Endothelial cell of umbilical vein (primary cell): ENCODE measurements at regions not wholly inside any gene's neighbourhood (a gene's known extent, or its start where the extent isn't known, plus 50 kb on each side); places are given as distances from the start of the nearest gene placed in this dataset.

Source experiments
- BruUV-seq: library from RNA; stranded (reverse); fragments of 400-500 nt; replicated peaks from 2 replicates; lab custom pipeline; 2021; lab: Mats Ljungman, UMichigan
- CTCF ChIA-PET: fragments of 300-600, 350-600 bp; sonication (Branson Sonifier 250); formaldehyde crosslinking; loops from one replicate; lab custom pipeline; 2021; ENCODE audit warnings: antibody characterized with exemption, inconsistent platforms; lab: Charles Lee
- POLR2A ChIA-PET: fragments of 300-600, 350-600 bp; sonication (Branson Sonifier 250); formaldehyde crosslinking; loops from one replicate; lab custom pipeline; 2021; ENCODE audit warnings: antibody characterized with exemption, inconsistent platforms; lab: Charles Lee
- DNase-seq: peaks from one replicate; pipeline ENCODE4 v3.0.0-alpha.2; 2011; ENCODE audit warnings: low read depth, low spot score
- FAIRE-seq: peaks from 2 replicates; lab custom pipeline; 2011; peaks lifted over from hg19 to GRCh38; lab: Jason Lieb, UNC
- H2AFZ ChIP-seq: 2 replicates; pipeline ENCODE4 v1.6.0; 2012; ENCODE audit warnings: low read depth, low read length, control low read depth, inconsistent platforms
- H3K27ac ChIP-seq: 2 replicates; pipeline ENCODE4 v1.5.1; 2011; ENCODE audit warnings: low read depth, mild to moderate bottlenecking, control low read depth, low read length, moderate library complexity; ENCODE audit not compliant: insufficient read depth
- H3K27me3 ChIP-seq, 2 experiments: 2 replicates each; pipeline versions ENCODE4 v1.6.0 to v1.6.1; 2011; ENCODE audit warnings: low read length in 2 of 2, mixed read lengths in 1 of 2; ENCODE audit not compliant: control insufficient read depth in 2 of 2, insufficient read depth in 2 of 2
- H3K36me3 ChIP-seq, 2 experiments: 2 replicates in 1 of 2; 3 replicates in 1 of 2; pipeline ENCODE4 v1.5.1; 2011; ENCODE audit warnings: low read length in 2 of 2, mild to moderate bottlenecking in 1 of 2, moderate library complexity in 1 of 2; ENCODE audit not compliant: control insufficient read depth in 2 of 2, insufficient read depth in 2 of 2; ENCODE audit errors: extremely low read depth in 1 of 2
- H3K4me1 ChIP-seq: 3 replicates; pipeline ENCODE4 v1.5.1; 2011; ENCODE audit warnings: mild to moderate bottlenecking, low read length; ENCODE audit not compliant: control insufficient read depth, insufficient read depth; ENCODE audit errors: extremely low read depth
- H3K4me2 ChIP-seq: 2 replicates; pipeline ENCODE4 v1.6.1; 2011; ENCODE audit warnings: low read length, control low read depth, mixed read lengths; ENCODE audit not compliant: insufficient read depth
- H3K4me3 ChIP-seq, 3 experiments: fragments of 200-600 bp in 1 of 3; sonication (generic), shearing (Covaris generic) in 1 of 3; replicated peaks in 1 of 3; 2 replicates each; pipeline ENCODE4 v1.5.1; 2011 to 2016; ENCODE audit warnings: control low read depth in 3 of 3, low read length in 3 of 3, mild to moderate bottlenecking in 2 of 3, inconsistent platforms in 1 of 3, low read depth in 1 of 3, moderate library complexity in 1 of 3; ENCODE audit not compliant: insufficient read depth in 1 of 3
- H3K79me2 ChIP-seq: 2 replicates; pipeline ENCODE4 v1.6.0; 2012; ENCODE audit warnings: low read length, inconsistent platforms; ENCODE audit not compliant: control insufficient read depth, insufficient read depth
- H3K9ac ChIP-seq: replicated peaks from 2 replicates; pipeline ENCODE3; 2011; ENCODE audit warnings: low read length, control low read depth; ENCODE audit not compliant: insufficient read depth; ENCODE audit errors: extremely low read depth
- H3K9me1 ChIP-seq: replicated peaks from 3 replicates; pipeline ENCODE4 v1.6.0; 2011; ENCODE audit warnings: mild to moderate bottlenecking, low read length; ENCODE audit not compliant: control insufficient read depth, insufficient read depth; ENCODE audit errors: extremely low read depth
- H3K9me3 ChIP-seq: replicated peaks from 2 replicates; pipeline ENCODE4 v1.5.1; 2012; ENCODE audit warnings: low read length, inconsistent platforms; ENCODE audit not compliant: control insufficient read depth, insufficient read depth
- H4K20me1 ChIP-seq: replicated peaks from 2 replicates; pipeline ENCODE3; 2011; ENCODE audit warnings: mild to moderate bottlenecking, low read length; ENCODE audit not compliant: control insufficient read depth, insufficient read depth; ENCODE audit errors: extremely low read depth
- CTCF ChIP-seq, 2 donors: IDR thresholded peaks; 1 replicate in 1 of 2; 2 replicates in 1 of 2; pipeline ENCODE4 v1.5.1; 2011; ENCODE audit warnings: low read length in 2 of 2, mild to moderate bottlenecking in 2 of 2, moderate library complexity in 2 of 2, control low read depth in 1 of 2, inconsistent platforms in 1 of 2, low read depth in 1 of 2; ENCODE audit not compliant: insufficient read depth in 1 of 2; ENCODE audit errors: extremely low read depth in 1 of 2
- EZH2 ChIP-seq: IDR thresholded peaks from 2 replicates; pipeline ENCODE4 v1.6.1; 2012; ENCODE audit warnings: borderline replicate concordance, low read depth, mild to moderate bottlenecking, moderate library complexity, low read length, inconsistent platforms; ENCODE audit not compliant: severe bottlenecking
- FOS ChIP-seq: IDR thresholded peaks from 2 replicates; pipeline ENCODE4 v1.6.1; 2011; ENCODE audit warnings: mild to moderate bottlenecking, low read length, moderate library complexity, borderline replicate concordance; ENCODE audit not compliant: insufficient read depth
- GATA2 ChIP-seq: IDR thresholded peaks from 2 replicates; pipeline ENCODE4 v1.7.0; 2011; ENCODE audit warnings: low read depth, mild to moderate bottlenecking, moderate library complexity, mixed read lengths, low read length; ENCODE audit not compliant: insufficient read length, insufficient read depth
- JUN ChIP-seq: IDR thresholded peaks from 2 replicates; pipeline ENCODE4 v1.6.1; 2011; ENCODE audit warnings: borderline replicate concordance, low read depth; ENCODE audit not compliant: insufficient read length, insufficient read depth
- MAX ChIP-seq: IDR thresholded peaks from 2 replicates; pipeline ENCODE4 v1.6.1; 2011; ENCODE audit not compliant: insufficient read depth, insufficient read length
- MYC ChIP-seq: IDR thresholded peaks from one replicate; pipeline ENCODE4 v1.6.1; 2011; ENCODE audit warnings: mild to moderate bottlenecking, low read depth, low read length
- POLR2A ChIP-seq: IDR thresholded peaks from 2 replicates; pipeline ENCODE4 v1.6.1; 2012; ENCODE audit warnings: low read depth, mild to moderate bottlenecking, control low read depth, low read length
- POLR2AphosphoS5 ChIP-seq: IDR thresholded peaks from 2 replicates; pipeline ENCODE4 v1.6.1; 2012; ENCODE audit warnings: low read depth, mild to moderate bottlenecking, control low read depth, low read length, moderate library complexity; ENCODE audit not compliant: insufficient read depth
- dilution Hi-C: fragments of 300-500 bp; cut with MboI; formaldehyde crosslinking; loops from one replicate; pipeline ENCODE4 v1.15.0; 2019; ENCODE audit warnings: low sequenced_read_pairs; ENCODE audit not compliant: extremely low pct_ligation_motif_present
- intact Hi-C: fragments of 100-400 bp; cut with micrococcal nuclease; formaldehyde crosslinking; loops from one replicate; pipeline ENCODE4 v1.10.0; 2022

GRCh38 chr3:135567223-135567622, 398.3 kb upstream of the PPP2R3A start:
- FAIRE-seq: no peak
- no peak overlapping the region for H3K4me2 ChIP-seq
- H3K27ac ChIP-seq: no peak overlapping the region
- H2AFZ ChIP-seq: no peak overlapping the region
- TF ChIP-seq GATA2 (no peak), MYC (no peak), CTCF (IDR thresholded peaks at IDR 0.05; ENCODE audit: extremely low read depth in 1 of 2, insufficient read depth in 1 of 2, low read depth in 1 of 2, low read length in 2 of 2) (no peak), JUN (no peak), MAX (no peak), FOS (no peak), EZH2 (no peak), POLR2A (no peak), POLR2AphosphoS5 (no peak)
- H4K20me1 ChIP-seq: no peaks in the 10 kb centered on the region
- H3K79me2 ChIP-seq: no peaks in the 10 kb centered on the region
- peaks cover 2% of the 10 kb centered on the region for H3K9me3 ChIP-seq
- dilution Hi-C loops (no loop called here), intact Hi-C loops (no loop called here)
- no peaks in the 10 kb centered on the region for H3K9me1 ChIP-seq
- no peaks in the 10 kb centered on the region for H3K27me3 ChIP-seq
- no peak overlapping the region for H3K9ac ChIP-seq
- ChIA-PET POLR2A (no interaction called here), CTCF (no interaction called here)
- BruUV-seq: no TSS peak
- DNase-seq: no peak
- no peak overlapping the region for H3K4me3 ChIP-seq
- H3K36me3 ChIP-seq: no peaks in the 10 kb centered on the region
- no peaks in the 10 kb centered on the region for H3K4me1 ChIP-seq
